IMR-90 (cell line): ENCODE measurements at regions not wholly inside any gene's neighbourhood (a gene's known extent, or its start where the extent isn't known, plus 50 kb on each side); places are given as distances from the start of the nearest gene placed in this dataset.
"Not testable (repeated sequence)": the region's sequence is repeated elsewhere in the genome, so short reads cannot be mapped to it uniquely, and the experiment has no call there.

Experiments
- ATAC-seq: fragments of 200-7000 bp; cut with Tn5 transposase; 2 replicates; pipeline ENCODE4 v1.9.1; 2020; ENCODE audit warnings: low read depth, mild to moderate bottlenecking, moderate library complexity
- BruUV-seq: library from RNA; stranded (reverse); fragments of 400-500 nt; replicated peaks from 2 replicates; lab custom pipeline; 2021; lab: Mats Ljungman, UMichigan
- CTCF ChIA-PET: fragments of 300-600 bp; formaldehyde crosslinking; extraction: SDS; loops from one replicate; lab custom pipeline; 2021; ENCODE audit warnings: antibody characterized with exemption; lab: Yijun Ruan, JAX
- POLR2A ChIA-PET: fragments of 300-600 bp; sonication (Branson Sonifier 250); formaldehyde crosslinking; loops from one replicate; lab custom pipeline; 2022; ENCODE audit warnings: antibody characterized with exemption; ENCODE audit not compliant: unreplicated experiment; lab: Charles Lee
- DNase-seq: peaks from one replicate; pipeline ENCODE4 v3.0.0; 2013
- H2AFZ ChIP-seq: replicated peaks from 2 replicates; pipeline ENCODE3; 2013; ENCODE audit warnings: low read length, mild to moderate bottlenecking; ENCODE audit not compliant: poor library complexity
- H2AK5ac ChIP-seq: 2 replicates; pipeline ENCODE4 v1.6.1; 2013; ENCODE audit warnings: low read depth, low read length, inconsistent platforms
- H2AK9ac ChIP-seq: replicated peaks from 2 replicates; pipeline ENCODE3; 2013; ENCODE audit warnings: mild to moderate bottlenecking, low read depth, low read length, moderate library complexity; ENCODE audit not compliant: poor library complexity
- H2BK120ac ChIP-seq: 2 replicates; pipeline ENCODE4 v1.6.1; 2013; ENCODE audit warnings: low read depth, low read length, inconsistent platforms
- H2BK15ac ChIP-seq: 3 replicates; pipeline ENCODE4 v1.6.1; 2013; ENCODE audit warnings: low read depth, low read length, inconsistent platforms
- H2BK20ac ChIP-seq: 2 replicates; pipeline ENCODE4 v1.6.1; 2013; ENCODE audit warnings: low read depth, mild to moderate bottlenecking, inconsistent platforms, low read length, moderate library complexity
- H2BK5ac ChIP-seq: 2 replicates; pipeline ENCODE4 v1.6.1; 2013; ENCODE audit warnings: mild to moderate bottlenecking, low read depth, low read length, inconsistent platforms; ENCODE audit not compliant: poor library complexity, severe bottlenecking
- H3K14ac ChIP-seq: replicated peaks from 2 replicates; pipeline ENCODE4 v1.6.1; 2013; ENCODE audit warnings: low read depth, low read length, inconsistent platforms
- H3K18ac ChIP-seq: 2 replicates; pipeline ENCODE4 v1.6.1; 2013; ENCODE audit warnings: low read depth, low read length, control low read depth
- H3K23ac ChIP-seq: 2 replicates; pipeline ENCODE4 v1.6.1; 2013; ENCODE audit warnings: low read depth, low read length, inconsistent platforms
- H3K27ac ChIP-seq: 2 replicates; pipeline ENCODE4 v1.5.1; 2013; ENCODE audit warnings: mild to moderate bottlenecking, control low read depth, low read length; ENCODE audit not compliant: insufficient read depth
- H3K27me3 ChIP-seq: 2 replicates; pipeline ENCODE4 v1.6.1; 2013; ENCODE audit warnings: low read length; ENCODE audit not compliant: control insufficient read depth, insufficient read depth
- H3K36me3 ChIP-seq: 2 replicates; pipeline ENCODE4 v1.6.1; 2013; ENCODE audit warnings: low read length, mixed read lengths; ENCODE audit not compliant: control insufficient read depth, insufficient read depth
- H3K4ac ChIP-seq: 2 replicates; pipeline ENCODE4 v1.6.1; 2013; ENCODE audit warnings: low read depth, low read length, inconsistent platforms
- H3K4me1 ChIP-seq: 2 replicates; pipeline ENCODE4 v1.6.1; 2013; ENCODE audit warnings: low read length, mixed read lengths; ENCODE audit not compliant: control insufficient read depth, insufficient read depth
- H3K4me2 ChIP-seq: 2 replicates; pipeline ENCODE4 v1.6.1; 2013; ENCODE audit warnings: low read depth, mild to moderate bottlenecking, control low read depth, low read length, moderate library complexity
- H3K4me3 ChIP-seq: 2 replicates; pipeline ENCODE4 v1.5.1; 2013; ENCODE audit warnings: low read depth, mild to moderate bottlenecking, control low read depth, low read length, moderate library complexity; ENCODE audit not compliant: insufficient read depth
- H3K56ac ChIP-seq: 2 replicates; pipeline ENCODE4 v1.6.1; 2013; ENCODE audit warnings: low read length, inconsistent platforms; ENCODE audit not compliant: insufficient read depth; ENCODE audit errors: extremely low read depth
- H3K79me1 ChIP-seq, 2 experiments: 2 replicates each; pipeline ENCODE4 v1.6.1; 2013; ENCODE audit warnings: low read length in 2 of 2, inconsistent platforms in 1 of 2, low read depth in 1 of 2
- H3K9ac ChIP-seq: 2 replicates; pipeline ENCODE4 v1.6.1; 2013; ENCODE audit warnings: low read depth, low read length, control low read depth
- H3K9me1 ChIP-seq: 2 replicates; pipeline ENCODE4 v1.6.1; 2013; ENCODE audit warnings: low read length, inconsistent platforms; ENCODE audit not compliant: insufficient read depth
- H3K9me3 ChIP-seq: 2 replicates; pipeline ENCODE4 v1.6.1; 2013; ENCODE audit warnings: low read length; ENCODE audit not compliant: control insufficient read depth, insufficient read depth
- H4K20me1 ChIP-seq: 2 replicates; pipeline ENCODE4 v1.6.1; 2013; ENCODE audit warnings: low read length, inconsistent platforms; ENCODE audit not compliant: insufficient read depth
- H4K5ac ChIP-seq: 2 replicates; pipeline ENCODE4 v1.6.1; 2013; ENCODE audit warnings: mild to moderate bottlenecking, low read depth, low read length, control low read depth
- H4K8ac ChIP-seq, 2 experiments: 2 replicates each; pipeline ENCODE4 v1.6.1; 2013; ENCODE audit warnings: low read depth in 2 of 2, low read length in 2 of 2, control low read depth in 1 of 2, inconsistent platforms in 1 of 2
- H4K91ac ChIP-seq: 2 replicates; pipeline ENCODE4 v1.6.1; 2013; ENCODE audit warnings: low read depth, low read length, inconsistent platforms; ENCODE audit not compliant: insufficient read depth
- BHLHE40 ChIP-seq: fragments of 150-350 bp; IDR thresholded peaks from 2 replicates; pipeline ENCODE4 v1.6.1; 2016; ENCODE audit warnings: mild to moderate bottlenecking, low read depth, low read length
- WGBS, 2 experiments: methylation state at CpG; one replicate each; pipeline versions ENCODE4 v1.1.5 to v1.1.7; 2013; ENCODE audit warnings: missing lambda C conversion rate in 2 of 2; ENCODE audit not compliant: insufficient read length in 1 of 2; ENCODE audit errors: extremely low coverage in 2 of 2; 5-methylcytosine and 5-hydroxymethylcytosine counted together
- dilution Hi-C: fragments of 300-500 bp; cut with HindIII; formaldehyde crosslinking; loops from one replicate; pipeline ENCODE4 v1.14.3; 2018; ENCODE audit warnings: low sequenced_read_pairs; ENCODE audit not compliant: unreplicated experiment
- in situ Hi-C: fragments of 300-500 bp; cut with MboI; formaldehyde crosslinking; loops from 3 replicates; pipeline ENCODE4 v1.14.3; 2019; ENCODE audit warnings: low sequenced_read_pairs, inconsistent platforms, mixed read lengths
- intact Hi-C: fragments of 100-400 bp; cut with micrococcal nuclease; formaldehyde crosslinking; loops from 2 replicates; pipeline ENCODE4 v1.10.0; 2022

GRCh38 chr19:28061111-28061510 lies 1151.8 kb downstream of the UQCRFS1 start:
- no peak for DNase-seq
- Histone ChIP-seq H3K79me1 (no peaks in the 10 kb centered on the region), H3K14ac (no peak overlapping the region), H3K27ac (no peak overlapping the region), H2AFZ (no peak overlapping the region), H3K4me1 (no peaks in the 10 kb centered on the region), H3K4ac (no peak overlapping the region), H3K4me3 (no peak overlapping the region), H2BK5ac (no peak overlapping the region), H3K36me3 (no peaks in the 10 kb centered on the region), H3K9me1 (no peaks in the 10 kb centered on the region), H2AK9ac (no peak overlapping the region), H3K9me3 (peaks cover 54% of the 10 kb centered on the region), H3K9ac (no peak overlapping the region), H4K5ac (no peak overlapping the region), H2BK20ac (no peak overlapping the region), H3K4me2 (no peak overlapping the region), H4K20me1 (no peaks in the 10 kb centered on the region), H3K56ac (no peak overlapping the region), H2BK15ac (no peak overlapping the region), H2AK5ac (no peak overlapping the region), H4K91ac (no peak overlapping the region), H4K8ac (no peak overlapping the region), H3K18ac (no peak overlapping the region), H2BK120ac (no peak overlapping the region), H3K23ac (no peak overlapping the region), H3K27me3 (no peaks in the 10 kb centered on the region)
- intact Hi-C loops (no loop called here), dilution Hi-C loops (no loop called here), in situ Hi-C loops (no loop called here)
- BruUV-seq, result no TSS peak
- ChIA-PET POLR2A (no interaction called here), CTCF (no interaction called here)
- no peak for TF ChIP-seq BHLHE40
- no CpG with 5 or more reads among the region's 1 CpG for WGBS, 2 experiments
- no peak for ATAC-seq

- H4K20me1 ChIP-seq, H2AFZ ChIP-seq, H3K27ac ChIP-seq, POLR2A ChIA-PET, H2BK120ac ChIP-seq, H4K8ac ChIP-seq, CTCF ChIA-PET, intact Hi-C loops, H3K36me3 ChIP-seq, H2BK5ac ChIP-seq, ATAC-seq, H4K5ac ChIP-seq, H3K14ac ChIP-seq, H3K4me3 ChIP-seq, H3K9me1 ChIP-seq, H3K4me1 ChIP-seq, H4K91ac ChIP-seq, H3K23ac ChIP-seq, DNase-seq, H3K18ac ChIP-seq, dilution Hi-C loops, H2AK9ac ChIP-seq, H3K4me2 ChIP-seq, H3K9ac ChIP-seq, H3K79me1 ChIP-seq, H3K4ac ChIP-seq, H2AK5ac ChIP-seq, in situ Hi-C loops, H3K56ac ChIP-seq, BruUV-seq, H3K27me3 ChIP-seq, H2BK15ac ChIP-seq, H2BK20ac ChIP-seq: not testable (repeated sequence)
- H3K9me3 ChIP-seq, result peaks cover 36% of the 10 kb centered on the region
Measured at GRCh38 chr19:28057026-28057425, 1155.9 kb downstream of the UQCRFS1 start.
